ENCODE measurements at regions not wholly inside any gene's neighbourhood (a gene's known extent, or its start where the extent isn't known, plus 50 kb on each side); places are given as distances from the start of the nearest gene placed in this dataset.

- DNase-seq, result no peak
Observed at GRCh38 chr16:86986136-86986535, 331.1 kb downstream of the C16orf95 start.

GRCh38 chr16:86986809-86987487, 330.2 kb downstream of the C16orf95 start:
- no peak for DNase-seq

- DNase-seq, result no peak
Observed at GRCh38 chr16:86987746-86988670, 329.2 kb downstream of the C16orf95 start.

GRCh38 chr16:86988920-86989696, 328.1 kb downstream of the C16orf95 start:
- DNase-seq, result no peak

- DNase-seq, result no peak
Observed at GRCh38 chr16:86990451-86990850, 326.7 kb downstream of the C16orf95 start.

GRCh38 chr16:86991679-86992078, 325.5 kb downstream of the C16orf95 start:
- DNase-seq, result peak; percentile 54

GRCh38 chr16:86992587-86992986, 324.6 kb downstream of the C16orf95 start:
- no peak for DNase-seq

- no peak for DNase-seq
Observed at GRCh38 chr16:86993426-86994110, 323.6 kb downstream of the C16orf95 start.

- DNase-seq, result peak; percentile 21
Observed at GRCh38 chr16:86994215-86994614, 323.0 kb downstream of the C16orf95 start.

GRCh38 chr16:86994651-86995171, 322.5 kb downstream of the C16orf95 start:
- peak; percentile 93 for DNase-seq

- no peak for DNase-seq
Observed at GRCh38 chr16:86995456-86995855, 321.7 kb downstream of the C16orf95 start.

GRCh38 chr16:86996081-86996480, 321.1 kb downstream of the C16orf95 start:
- DNase-seq, result no peak

GRCh38 chr16:86997058-86997457, 320.1 kb downstream of the C16orf95 start:
- no peak for DNase-seq

- DNase-seq, result no peak
Observed at GRCh38 chr16:86998196-86999001, 318.8 kb downstream of the C16orf95 start.

- no peak for DNase-seq
Observed at GRCh38 chr16:87000001-87000400, 317.2 kb downstream of the C16orf95 start.

GRCh38 chr16:87002717-87003413, 314.3 kb downstream of the C16orf95 start:
- DNase-seq, result no peak

- no peak for DNase-seq
Observed at GRCh38 chr16:87003414-87003755, 313.8 kb downstream of the C16orf95 start.

- no peak for DNase-seq
Observed at GRCh38 chr16:87006021-87006420, 311.2 kb downstream of the C16orf95 start.

- DNase-seq, result no peak
Observed at GRCh38 chr16:87006789-87007745, 310.1 kb downstream of the C16orf95 start.

GRCh38 chr16:87007907-87008306, 309.3 kb downstream of the C16orf95 start:
- no peak for DNase-seq

Data from EL (cell line).